ENCODE measurements at regions not wholly inside any gene's neighbourhood (a gene's known extent, or its start where the extent isn't known, plus 50 kb on each side); places are given as distances from the start of the nearest gene placed in this dataset.
A peak's percentile ranks its signal among the peaks of the same experiment; 100 is the strongest.

GRCh38 chr13:37385248-37385647 is 213.3 kb downstream of the POSTN start:
- Histone ChIP-seq H3K27me3 (ENCODE audit: control insufficient read depth, insufficient read depth, low read length) (no peaks in the 10 kb centered on the region), H3K27ac (ENCODE audit: insufficient read depth, low read length) (no peak overlapping the region), H3K9ac (ENCODE audit: insufficient read depth, low read length) (no peak overlapping the region), H2AFZ (ENCODE audit: low read length) (no peak overlapping the region), H4K20me1 (ENCODE audit: control insufficient read depth, extremely low read depth, insufficient read depth, low read length) (no peaks in the 10 kb centered on the region), H3K4me1 (ENCODE audit: control insufficient read depth, extremely low read depth, insufficient read depth, low read length) (no peaks in the 10 kb centered on the region), H3K9me3 (ENCODE audit: control insufficient read depth, insufficient read depth, low read depth, low read length) (no peaks in the 10 kb centered on the region), H3K79me2 (ENCODE audit: control insufficient read depth, insufficient read depth, low read length) (no peaks in the 10 kb centered on the region), H3K36me3 (ENCODE audit: control insufficient read depth, insufficient read depth, low read length) (no peaks in the 10 kb centered on the region), H3K4me2 (ENCODE audit: extremely low read depth, insufficient read depth, low read length) (no peak overlapping the region), H3K4me3 (replicated peaks in 1 of 4; ENCODE audit: control extremely low read depth in 1 of 4, insufficient read depth in 1 of 4, low read depth in 3 of 4, low read length in 4 of 4) (no peak overlapping the region)
- DNase-seq (ENCODE audit: low read depth in 2 of 2) = no peak
- TF ChIP-seq EZH2 (IDR thresholded peaks at IDR 0.05; ENCODE audit: low read length, missing control alignments) = no peak
- no peak for TF ChIP-seq CTCF (conservative IDR thresholded peaks at IDR 0.05 in 1 of 2, IDR thresholded peaks at IDR 0.05 in 1 of 2; ENCODE audit: low read depth in 1 of 2, low read length in 2 of 2)

- Histone ChIP-seq H3K79me2 (ENCODE audit: control insufficient read depth, insufficient read depth, low read length) (no peaks in the 10 kb centered on the region), H3K4me2 (ENCODE audit: extremely low read depth, insufficient read depth, low read length) (no peak overlapping the region), H3K4me3 (replicated peaks in 1 of 4; ENCODE audit: control extremely low read depth in 1 of 4, insufficient read depth in 1 of 4, low read depth in 3 of 4, low read length in 4 of 4) (no peak overlapping the region), H3K4me1 (ENCODE audit: control insufficient read depth, extremely low read depth, insufficient read depth, low read length) (no peaks in the 10 kb centered on the region), H3K36me3 (ENCODE audit: control insufficient read depth, insufficient read depth, low read length) (no peaks in the 10 kb centered on the region), H3K9me3 (ENCODE audit: control insufficient read depth, insufficient read depth, low read depth, low read length) (no peaks in the 10 kb centered on the region), H3K9ac (ENCODE audit: insufficient read depth, low read length) (no peak overlapping the region), H2AFZ (ENCODE audit: low read length) (no peak overlapping the region), H3K27me3 (ENCODE audit: control insufficient read depth, insufficient read depth, low read length) (no peaks in the 10 kb centered on the region), H3K27ac (ENCODE audit: insufficient read depth, low read length) (no peak overlapping the region), H4K20me1 (ENCODE audit: control insufficient read depth, extremely low read depth, insufficient read depth, low read length) (no peaks in the 10 kb centered on the region)
- no peak for DNase-seq (ENCODE audit: low read depth in 2 of 2)
- TF ChIP-seq EZH2 (IDR thresholded peaks at IDR 0.05; ENCODE audit: low read length, missing control alignments) (no peak), CTCF (conservative IDR thresholded peaks at IDR 0.05 in 1 of 2, IDR thresholded peaks at IDR 0.05 in 1 of 2; ENCODE audit: low read depth in 1 of 2, low read length in 2 of 2) (no peak)
Observed at GRCh38 chr13:37383856-37384370, 214.7 kb downstream of the POSTN start.

GRCh38 chr13:37383046-37383445 is 215.5 kb downstream of the POSTN start:
- Histone ChIP-seq H3K9ac (ENCODE audit: insufficient read depth, low read length) (no peak overlapping the region), H3K9me3 (ENCODE audit: control insufficient read depth, insufficient read depth, low read depth, low read length) (no peaks in the 10 kb centered on the region), H3K36me3 (ENCODE audit: control insufficient read depth, insufficient read depth, low read length) (no peaks in the 10 kb centered on the region), H2AFZ (ENCODE audit: low read length) (no peak overlapping the region), H3K4me2 (ENCODE audit: extremely low read depth, insufficient read depth, low read length) (no peak overlapping the region), H3K79me2 (ENCODE audit: control insufficient read depth, insufficient read depth, low read length) (no peaks in the 10 kb centered on the region), H3K4me3 (replicated peaks in 1 of 4; ENCODE audit: control extremely low read depth in 1 of 4, insufficient read depth in 1 of 4, low read depth in 3 of 4, low read length in 4 of 4) (no peak overlapping the region), H3K27ac (ENCODE audit: insufficient read depth, low read length) (no peak overlapping the region), H3K27me3 (ENCODE audit: control insufficient read depth, insufficient read depth, low read length) (no peaks in the 10 kb centered on the region), H4K20me1 (ENCODE audit: control insufficient read depth, extremely low read depth, insufficient read depth, low read length) (no peaks in the 10 kb centered on the region), H3K4me1 (ENCODE audit: control insufficient read depth, extremely low read depth, insufficient read depth, low read length) (no peaks in the 10 kb centered on the region)
- DNase-seq (ENCODE audit: low read depth in 2 of 2) = peak in 1 of 2 donors; percentile 34
- TF ChIP-seq CTCF (conservative IDR thresholded peaks at IDR 0.05 in 1 of 2, IDR thresholded peaks at IDR 0.05 in 1 of 2; ENCODE audit: low read depth in 1 of 2, low read length in 2 of 2) = no peak
- no peak for TF ChIP-seq EZH2 (IDR thresholded peaks at IDR 0.05; ENCODE audit: low read length, missing control alignments)

All from fibroblast of lung (primary cell).